Fibroblast of mammary gland (primary cell): ENCODE measurements at regions not wholly inside any gene's neighbourhood (a gene's known extent, or its start where the extent isn't known, plus 50 kb on each side); places are given as distances from the start of the nearest gene placed in this dataset.

ENCODE experiments used
- DNase-seq: peaks from one replicate; pipeline ENCODE4 v3.0.0-alpha.2; 2010; ENCODE audit warnings: low read depth
- H3K4me3 ChIP-seq: 2 replicates; pipeline ENCODE4 v1.5.1; 2011; ENCODE audit warnings: low read depth, mild to moderate bottlenecking, low read length, moderate library complexity; ENCODE audit not compliant: control insufficient read depth
- CTCF ChIP-seq: conservative IDR thresholded peaks from 2 replicates; pipeline ENCODE4 v1.5.1; 2011; ENCODE audit warnings: low read depth, low read length, inconsistent platforms; ENCODE audit not compliant: control insufficient read depth, insufficient read depth

GRCh38 chr5:17398866-17399835, 98.9 kb upstream of the TAF11L2 start:
- no peak overlapping the region for H3K4me3 ChIP-seq
- DNase-seq: no peak
- no peak for TF ChIP-seq CTCF

DNA sequence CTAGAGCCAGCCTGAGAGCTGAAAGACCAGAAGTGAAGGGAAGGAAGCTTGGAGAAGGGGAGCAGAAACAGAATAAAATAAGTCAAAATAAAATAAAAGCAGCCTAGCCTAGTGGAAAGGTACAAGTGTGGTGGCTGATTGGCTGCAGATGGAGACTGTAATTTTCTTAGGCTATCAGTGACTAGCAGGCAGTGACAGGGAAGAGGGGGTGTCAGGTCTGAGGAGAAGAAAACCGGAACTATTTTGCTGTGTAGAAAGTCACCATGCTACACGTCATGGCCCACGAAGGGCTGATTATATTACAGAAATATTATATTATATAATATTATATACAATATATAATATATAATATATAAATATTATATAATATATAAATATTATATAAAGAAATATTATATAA, 98.1 kb upstream of the TAF11L2 start:
- TF ChIP-seq CTCF: no peak
- no peak for DNase-seq
- H3K4me3 ChIP-seq: no peak overlapping the region

DNA sequence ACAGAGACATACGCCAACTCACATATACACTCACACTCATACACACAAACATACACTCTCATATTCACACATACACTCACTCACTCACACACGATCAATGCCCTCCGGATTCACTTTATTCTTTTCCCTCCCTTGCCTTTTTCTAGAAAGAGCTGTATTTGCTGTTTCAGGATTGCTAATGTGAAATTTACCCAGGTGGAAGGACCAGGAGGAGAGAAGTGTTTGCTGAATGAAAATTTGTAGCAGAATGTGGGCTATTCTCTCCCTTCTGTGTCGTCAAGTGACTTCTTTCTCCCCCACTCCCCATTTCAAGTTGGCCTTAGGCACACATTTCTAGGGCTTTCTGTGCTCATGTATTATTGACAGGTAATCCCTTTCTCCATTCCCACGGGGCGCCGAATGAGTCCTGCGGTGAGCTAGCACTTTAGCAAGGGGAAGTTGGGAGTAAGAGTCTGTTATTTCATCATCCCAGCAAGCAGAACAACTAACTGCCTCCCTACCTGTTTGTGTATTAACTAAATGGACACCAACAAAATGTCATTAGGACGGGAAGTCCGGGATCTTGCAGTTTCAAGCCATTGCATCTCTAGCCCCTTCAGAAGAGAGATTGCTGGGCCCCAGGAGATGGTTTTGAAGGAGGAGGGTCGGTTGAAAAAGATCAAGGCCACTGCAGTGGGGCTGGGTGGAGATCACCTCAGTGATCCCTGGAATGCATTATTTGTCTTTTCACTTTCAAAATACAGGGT, 97.1 kb upstream of the TAF11L2 start:
- DNase-seq: no peak
- H3K4me3 ChIP-seq: no peak overlapping the region
- no peak for TF ChIP-seq CTCF

DNA sequence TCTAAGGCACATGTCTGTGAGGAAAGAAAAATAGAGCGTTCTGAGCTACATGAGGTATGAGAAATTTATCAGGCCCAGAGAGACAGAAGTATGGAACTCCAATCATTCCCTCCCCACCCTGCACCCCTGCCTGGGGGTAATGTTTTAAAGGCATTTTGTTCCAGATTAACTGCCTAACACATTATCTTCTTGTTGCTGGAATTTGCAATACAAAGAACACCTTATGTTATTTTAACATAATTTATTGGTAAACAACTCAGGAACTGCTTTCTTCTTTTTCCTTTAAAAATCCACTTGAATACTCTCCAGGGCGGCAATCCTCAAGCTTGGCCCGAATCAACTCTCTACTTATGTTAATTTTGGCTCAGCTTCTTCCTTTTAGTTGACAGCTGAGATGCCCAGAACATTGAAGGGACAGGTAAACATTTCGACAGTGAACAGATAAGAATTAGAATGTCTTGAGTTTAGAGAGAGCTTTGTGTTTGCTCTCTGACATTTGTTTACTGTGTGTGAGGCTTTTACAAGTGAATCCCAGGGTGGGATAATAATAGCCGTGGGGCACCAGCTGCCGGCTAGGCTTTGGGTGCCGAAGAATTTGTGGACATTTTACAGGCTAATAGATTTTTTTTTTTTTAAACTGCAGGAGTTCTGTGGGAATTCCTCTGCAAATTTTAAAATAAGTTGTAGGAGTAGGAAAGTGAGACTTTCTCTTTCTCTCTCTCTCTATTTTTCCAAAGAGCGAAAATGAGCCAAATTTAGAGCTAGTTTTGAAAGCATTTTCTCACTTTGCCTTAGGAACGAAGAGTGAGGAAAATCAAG, 96.4 kb upstream of the TAF11L2 start:
- no peak for DNase-seq
- no peak overlapping the region for H3K4me3 ChIP-seq
- TF ChIP-seq CTCF: no peak

- H3K4me3 ChIP-seq: no peak overlapping the region
- no peak for DNase-seq
- TF ChIP-seq CTCF: no peak
Measured at GRCh38 chr5:17402289-17403121, 95.5 kb upstream of the TAF11L2 start.
